ENCODE measurements at regions not wholly inside any gene's neighbourhood (a gene's known extent, or its start where the extent isn't known, plus 50 kb on each side); places are given as distances from the start of the nearest gene placed in this dataset.
"Not testable (repeated sequence)": the region's sequence is repeated elsewhere in the genome, so short reads cannot be mapped to it uniquely, and the experiment has no call there.

- DNase-seq = no peak
Measured at GRCh38 chr4:19286924-19287323, 964.8 kb upstream of the SLIT2 start.

GRCh38 chr4:19285146-19285545 is 966.6 kb upstream of the SLIT2 start:
- DNase-seq = no peak

- DNase-seq = no peak
Measured at GRCh38 chr4:19278665-19279064, 973.0 kb upstream of the SLIT2 start.

- DNase-seq = no peak
Measured at GRCh38 chr4:19266566-19266965, 985.1 kb upstream of the SLIT2 start.

GRCh38 chr4:19262467-19262866 is 989.2 kb upstream of the SLIT2 start:
- no peak for DNase-seq

- DNase-seq = no peak
Measured at GRCh38 chr4:19260346-19260745, 991.4 kb upstream of the SLIT2 start.

- DNase-seq = no peak
Measured at GRCh38 chr4:19259920-19260319, 991.8 kb upstream of the SLIT2 start.

GRCh38 chr4:19256823-19257222 is 994.9 kb upstream of the SLIT2 start:
- DNase-seq = no peak

- no peak for DNase-seq
Measured at GRCh38 chr4:19254486-19254885, 997.2 kb upstream of the SLIT2 start.

GRCh38 chr4:19248023-19248422 is 1003.7 kb upstream of the SLIT2 start:
- no peak for DNase-seq

GRCh38 chr4:19241895-19242294 is 1009.8 kb upstream of the SLIT2 start:
- no peak for DNase-seq

- DNase-seq = no peak
Measured at GRCh38 chr4:19239565-19239964, 1012.1 kb upstream of the SLIT2 start.

- no peak for DNase-seq
Measured at GRCh38 chr4:19236473-19236872, 1015.2 kb upstream of the SLIT2 start.

GRCh38 chr4:19230906-19231545 is 1020.7 kb upstream of the SLIT2 start:
- no peak for DNase-seq

GRCh38 chr4:19227701-19228100 is 1024.0 kb upstream of the SLIT2 start:
- DNase-seq = no peak

- DNase-seq = no peak
Measured at GRCh38 chr4:19224820-19225219, 1026.9 kb upstream of the SLIT2 start.

- no peak for DNase-seq
Measured at GRCh38 chr4:19216476-19216875, 1035.2 kb upstream of the SLIT2 start.

GRCh38 chr4:19214591-19215186 is 1037.0 kb upstream of the SLIT2 start:
- no peak for DNase-seq

GRCh38 chr4:19213388-19213787 is 1038.3 kb upstream of the SLIT2 start:
- DNase-seq = no peak

- no peak for DNase-seq
Measured at GRCh38 chr4:19205853-19206252, 1045.9 kb upstream of the SLIT2 start.

- DNase-seq = not testable (repeated sequence)
Measured at GRCh38 chr4:19197838-19198237, 1053.9 kb upstream of the SLIT2 start.

- DNase-seq = no peak
Measured at GRCh38 chr4:19195696-19196095, 1056.0 kb upstream of the SLIT2 start.

- DNase-seq = no peak
Measured at GRCh38 chr4:19194672-19195071, 1057.0 kb upstream of the SLIT2 start.

GRCh38 chr4:19193274-19193981 is 1058.3 kb upstream of the SLIT2 start:
- no peak for DNase-seq
